GM12878 (cell line): ENCODE measurements at regions not wholly inside any gene's neighbourhood (a gene's known extent, or its start where the extent isn't known, plus 50 kb on each side); places are given as distances from the start of the nearest gene placed in this dataset.

Source experiments
- ATAC-seq: fragments of 200-7000 bp; cut with Tn5 transposase; 3 replicates; pipeline ENCODE4 v1.9.1; 2020; ENCODE audit warnings: mild to moderate bottlenecking, moderate library complexity
- BruUV-seq: library from RNA; stranded (reverse); fragments of 400-500 nt; replicated peaks from 2 replicates; lab custom pipeline; 2021; lab: Mats Ljungman, UMichigan
- CTCF ChIA-PET: fragments of 300-600 bp; sonication (Branson Sonifier 250); formaldehyde crosslinking; extraction: SDS; loops from one replicate; lab custom pipeline; 2021; ENCODE audit warnings: inconsistent platforms; lab: Yijun Ruan, JAX
- POLR2A ChIA-PET: fragments of 350-600 bp; formaldehyde crosslinking; extraction: SDS; loops from one replicate; lab custom pipeline; 2021; ENCODE audit warnings: inconsistent platforms; lab: Charles Lee
- RAD21 ChIA-PET: fragments of 300-600 bp; sonication (Branson Sonifier 250); formaldehyde crosslinking; loops from one replicate; lab custom pipeline; 2023; ENCODE audit warnings: antibody characterized with exemption; ENCODE audit not compliant: unreplicated experiment; lab: Charles Lee
- SMC1A ChIA-PET: fragments of 300-600 bp; sonication (Branson Sonifier 250); formaldehyde crosslinking; loops from one replicate; lab custom pipeline; 2023; ENCODE audit not compliant: unreplicated experiment, uncharacterized antibody; lab: Charles Lee
- DNase-seq: peaks from one replicate; pipeline ENCODE4 v3.0.0-alpha.2; 2011; ENCODE audit warnings: low read depth, low spot score
- FAIRE-seq: peaks from 3 replicates; lab custom pipeline; 2011; peaks lifted over from hg19 to GRCh38; lab: Jason Lieb, UNC
- H2AFZ ChIP-seq: 2 replicates; pipeline ENCODE4 v1.6.0; 2011; ENCODE audit warnings: low read depth, low read length, control low read depth; ENCODE audit not compliant: control insufficient read depth
- H3K27ac ChIP-seq: 2 replicates; pipeline ENCODE4 v1.5.1; 2011; ENCODE audit warnings: control low read depth; ENCODE audit not compliant: control insufficient read depth, insufficient read depth
- H3K27me3 ChIP-seq, 2 experiments: replicated peaks in 1 of 2; 2 replicates each; pipeline versions ENCODE4 v1.6.0 to v1.6.1; 2011; ENCODE audit warnings: low read length in 1 of 2; ENCODE audit not compliant: control insufficient read depth in 2 of 2, insufficient read depth in 2 of 2
- H3K36me3 ChIP-seq, 2 experiments: 2 replicates each; pipeline ENCODE4 v1.5.1; 2011; ENCODE audit warnings: low read length in 1 of 2; ENCODE audit not compliant: control insufficient read depth in 2 of 2, insufficient read depth in 2 of 2
- H3K4me1 ChIP-seq: 2 replicates; pipeline ENCODE4 v1.6.1; 2011; ENCODE audit warnings: mild to moderate bottlenecking, low read length, moderate library complexity, mixed read lengths; ENCODE audit not compliant: control insufficient read depth, insufficient read depth
- H3K4me2 ChIP-seq: 2 replicates; pipeline ENCODE4 v1.6.0; 2011; ENCODE audit warnings: control low read depth; ENCODE audit not compliant: control insufficient read depth, insufficient read depth
- H3K4me3 ChIP-seq: fragments of 200-600 bp; sonication (generic); 2 replicates; pipeline ENCODE4 v1.5.1; 2016
- H3K79me2 ChIP-seq: 2 replicates; pipeline ENCODE4 v1.6.0; 2011; ENCODE audit warnings: low read length; ENCODE audit not compliant: control insufficient read depth, insufficient read depth
- H3K9ac ChIP-seq: 2 replicates; pipeline ENCODE4 v1.8.0; 2011; ENCODE audit warnings: low read length, control low read depth, mixed read lengths; ENCODE audit not compliant: control insufficient read depth, insufficient read depth
- H3K9me3 ChIP-seq: replicated peaks from 3 replicates; pipeline ENCODE4 v1.5.1; 2011; ENCODE audit warnings: mild to moderate bottlenecking, low read length; ENCODE audit not compliant: control insufficient read depth, insufficient read depth
- H4K20me1 ChIP-seq: 2 replicates; pipeline ENCODE4 v1.6.0; 2011; ENCODE audit not compliant: control insufficient read depth, insufficient read depth
- BCLAF1 ChIP-seq: fragments of 450-650 bp; IDR thresholded peaks from 2 replicates; pipeline ENCODE4 v1.6.1; 2017; ENCODE audit warnings: antibody characterized with exemption, mild to moderate bottlenecking, moderate library complexity
- CREB1 ChIP-seq: IDR thresholded peaks from 2 replicates; pipeline ENCODE4 v1.6.1; 2012; ENCODE audit warnings: low read depth, mild to moderate bottlenecking, inconsistent platforms
- EGR1 ChIP-seq, 2 experiments: IDR thresholded peaks; 1 replicate in 1 of 2; 2 replicates in 1 of 2; pipeline ENCODE4 v1.6.1; 2011 to 2012; ENCODE audit warnings: low read depth in 2 of 2, low read length in 2 of 2, borderline replicate concordance in 1 of 2, mild to moderate bottlenecking in 1 of 2, moderate library complexity in 1 of 2
- POU2F2 ChIP-seq: IDR thresholded peaks from 3 replicates; pipeline ENCODE4 v1.6.1; 2011; ENCODE audit warnings: low read depth, mild to moderate bottlenecking, low read length, borderline replicate concordance
- ZBTB33 ChIP-seq: fragments of 450-650 bp; IDR thresholded peaks from 2 replicates; pipeline ENCODE4 v1.6.1; 2017; ENCODE audit warnings: mild to moderate bottlenecking
- WGBS: methylation state at CpG from one replicate; pipeline ENCODE4 v1.1.6; 2016; ENCODE audit warnings: low lambda C conversion rate; ENCODE audit not compliant: insufficient replicate concordance, insufficient coverage; ENCODE audit errors: missing lambda C conversion rate; 5-methylcytosine and 5-hydroxymethylcytosine counted together
- in situ Hi-C: fragments of 300-500 bp; cut with MboI; formaldehyde crosslinking; loops from 9 replicates; pipeline ENCODE4 v1.14.3; 2018; ENCODE audit warnings: mixed read lengths
- intact Hi-C: fragments of 100-400 bp; cut with micrococcal nuclease; formaldehyde crosslinking; loops from one replicate; pipeline ENCODE4 v1.14.2; 2022; ENCODE audit not compliant: unreplicated experiment

GRCh38 chr16:65634291-65634690 is 512.4 kb upstream of the CDH11 start (continued):
- no peak for TF ChIP-seq BCLAF1

GRCh38 chr16:65624666-65625065 is 502.8 kb upstream of the CDH11 start:
- BruUV-seq: no TSS peak
- intact Hi-C loops: no loop called here
- Histone ChIP-seq H4K20me1 (no peaks in the 10 kb centered on the region), H3K4me3 (no peak overlapping the region), H3K9me3 (no peaks in the 10 kb centered on the region), H3K27ac (no peak overlapping the region), H3K4me2 (no peak overlapping the region), H3K4me1 (no peaks in the 10 kb centered on the region), H3K9ac (no peak overlapping the region), H3K79me2 (no peaks in the 10 kb centered on the region), H3K27me3 (no peaks in the 10 kb centered on the region), H2AFZ (no peak overlapping the region), H3K36me3 (no peaks in the 10 kb centered on the region)
- no peak for ATAC-seq
- no peak for TF ChIP-seq CREB1
- no peak for TF ChIP-seq ZBTB33
- no peak for TF ChIP-seq POU2F2
- no peak for TF ChIP-seq EGR1 (IDR thresholded peaks at IDR 0.05; ENCODE audit: borderline replicate concordance in 1 of 2, low read depth in 2 of 2, low read length in 2 of 2)
- DNase-seq: no peak
- POLR2A ChIA-PET: no interaction called here
- in situ Hi-C loops: no loop called here
- no peak for FAIRE-seq
- RAD21 ChIA-PET: no interaction called here
- CTCF ChIA-PET: no interaction called here
- SMC1A ChIA-PET: no interaction called here
- 0% methylated on average over 2 of the region's 2 CpGs for WGBS
